GM12873 (cell line): ENCODE measurements at regions not wholly inside any gene's neighbourhood (a gene's known extent, or its start where the extent isn't known, plus 50 kb on each side); places are given as distances from the start of the nearest gene placed in this dataset.

Source experiments
- TF ChIP-seq, protein P1 (sequence below): IDR thresholded peaks from 2 replicates; pipeline ENCODE4 v1.5.1; 2012; ENCODE audit warnings: low read depth, mild to moderate bottlenecking, moderate library complexity, low read length, control low read depth; ENCODE audit not compliant: insufficient read depth; ENCODE audit errors: missing control alignments

DNA sequence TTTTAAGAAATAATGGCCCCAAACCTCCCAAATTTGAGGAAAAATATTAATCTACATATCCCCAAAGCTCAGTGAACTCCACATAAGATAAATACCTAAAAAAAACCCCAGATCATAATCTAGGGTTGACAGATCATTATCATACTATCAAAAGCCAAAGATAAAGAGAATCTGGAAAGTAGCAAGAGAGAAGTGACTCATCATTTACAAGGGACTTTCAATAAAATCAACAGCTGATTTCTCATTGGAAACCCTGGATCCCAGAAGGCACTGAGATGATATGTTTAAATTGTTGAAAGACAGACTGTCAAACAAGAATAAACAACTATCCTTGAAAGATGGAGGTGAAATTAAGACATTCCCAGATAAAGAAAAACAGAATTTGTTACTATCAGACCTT lies 199.3 kb downstream of the KCNRG start:
- TF ChIP-seq, protein P1, sequence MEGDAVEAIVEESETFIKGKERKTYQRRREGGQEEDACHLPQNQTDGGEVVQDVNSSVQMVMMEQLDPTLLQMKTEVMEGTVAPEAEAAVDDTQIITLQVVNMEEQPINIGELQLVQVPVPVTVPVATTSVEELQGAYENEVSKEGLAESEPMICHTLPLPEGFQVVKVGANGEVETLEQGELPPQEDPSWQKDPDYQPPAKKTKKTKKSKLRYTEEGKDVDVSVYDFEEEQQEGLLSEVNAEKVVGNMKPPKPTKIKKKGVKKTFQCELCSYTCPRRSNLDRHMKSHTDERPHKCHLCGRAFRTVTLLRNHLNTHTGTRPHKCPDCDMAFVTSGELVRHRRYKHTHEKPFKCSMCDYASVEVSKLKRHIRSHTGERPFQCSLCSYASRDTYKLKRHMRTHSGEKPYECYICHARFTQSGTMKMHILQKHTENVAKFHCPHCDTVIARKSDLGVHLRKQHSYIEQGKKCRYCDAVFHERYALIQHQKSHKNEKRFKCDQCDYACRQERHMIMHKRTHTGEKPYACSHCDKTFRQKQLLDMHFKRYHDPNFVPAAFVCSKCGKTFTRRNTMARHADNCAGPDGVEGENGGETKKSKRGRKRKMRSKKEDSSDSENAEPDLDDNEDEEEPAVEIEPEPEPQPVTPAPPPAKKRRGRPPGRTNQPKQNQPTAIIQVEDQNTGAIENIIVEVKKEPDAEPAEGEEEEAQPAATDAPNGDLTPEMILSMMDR = no peak

DNA sequence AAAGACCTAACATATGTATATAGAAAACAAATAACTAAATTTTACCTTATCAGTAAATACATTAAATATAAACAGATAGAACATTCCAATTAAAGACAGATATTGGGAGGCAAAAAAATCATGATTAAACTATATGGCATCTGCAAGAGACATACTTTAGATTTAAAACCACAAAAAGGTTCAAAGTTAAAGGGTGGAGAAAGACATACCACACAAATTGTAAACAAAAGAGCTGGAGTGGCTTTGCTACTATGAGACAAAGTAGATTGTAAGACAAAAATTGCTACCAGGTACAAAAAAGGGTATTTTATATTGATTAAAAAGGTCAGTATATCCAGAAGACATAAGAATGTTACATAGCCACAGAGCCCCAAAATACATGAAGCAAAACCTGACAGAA lies 200.2 kb downstream of the KCNRG start:
- TF ChIP-seq, protein P1 = no peak

DNA sequence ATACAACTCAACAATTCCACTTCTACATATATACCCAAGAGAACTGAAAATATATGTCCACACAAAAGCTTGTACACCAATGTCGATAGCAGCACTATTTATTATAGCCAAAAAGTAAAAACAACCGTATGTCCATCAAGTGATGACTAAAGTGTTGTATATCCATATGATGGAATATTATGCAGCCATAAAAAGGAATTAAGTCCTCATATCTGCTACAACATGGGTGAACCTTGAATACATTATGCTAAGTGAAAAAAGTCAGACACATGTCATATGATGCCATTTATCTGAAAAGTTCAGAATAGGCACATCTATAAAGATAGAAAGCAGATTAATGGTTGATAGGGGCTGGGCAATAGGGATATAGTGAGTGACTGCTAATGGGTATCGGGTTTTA lies 204.5 kb downstream of the KCNRG start:
- TF ChIP-seq, protein P1 = no peak

DNA sequence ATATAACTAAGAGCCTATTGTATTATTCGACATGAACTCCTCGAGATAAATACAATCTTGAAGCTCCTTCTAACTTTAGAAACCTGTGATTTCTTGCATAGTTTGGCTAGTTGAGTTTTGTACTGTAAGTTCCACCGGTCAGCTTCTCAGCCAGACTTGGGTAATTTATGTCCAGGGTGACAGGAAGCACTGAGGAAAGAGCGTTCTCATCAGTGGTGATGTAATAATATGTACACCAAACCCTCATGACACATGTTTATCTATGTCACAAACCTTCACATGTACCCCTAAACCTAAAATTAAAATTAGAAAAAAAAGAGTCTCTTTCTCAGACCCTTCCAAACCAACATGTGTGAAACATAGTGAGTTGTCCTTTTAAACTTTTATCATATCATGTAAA lies 205.7 kb downstream of the KCNRG start:
- TF ChIP-seq, protein P1 = no peak

DNA sequence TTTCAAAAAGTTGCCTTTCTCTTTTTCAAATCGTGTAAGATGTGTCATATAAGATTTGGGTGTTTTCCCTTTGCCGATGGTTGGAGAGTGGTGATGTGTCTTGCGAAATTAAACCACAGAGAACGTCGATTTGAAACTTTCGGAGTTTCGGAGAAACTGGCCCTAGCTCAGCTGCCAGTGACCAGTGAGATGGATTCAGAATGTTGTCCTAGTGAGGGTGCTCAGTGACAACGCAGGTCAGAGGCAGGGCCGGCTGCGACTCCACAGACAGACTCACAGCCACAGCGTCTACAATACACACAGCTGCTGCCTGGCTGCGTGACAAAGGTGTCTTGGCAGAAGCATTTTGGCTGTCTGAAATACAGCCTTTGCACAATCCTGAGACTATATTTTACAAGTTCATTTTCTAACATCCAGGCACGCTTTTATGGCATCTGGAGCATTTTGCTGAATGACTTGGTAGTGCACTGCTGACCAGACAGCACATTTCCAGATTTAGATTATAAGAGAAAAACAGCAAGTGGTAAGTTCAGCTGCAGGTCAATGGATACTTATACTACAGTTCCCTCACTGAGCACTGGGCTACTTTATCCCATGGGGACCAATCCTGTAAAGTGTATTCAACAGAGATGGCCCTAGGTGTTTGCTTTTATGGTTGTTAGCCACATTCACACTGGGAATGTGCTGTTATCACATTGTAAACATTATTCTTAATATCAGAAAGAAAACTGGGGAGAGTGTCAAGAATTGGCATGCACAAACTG lies 207.5 kb downstream of the KCNRG start:
- TF ChIP-seq, protein P1 = no peak

DNA sequence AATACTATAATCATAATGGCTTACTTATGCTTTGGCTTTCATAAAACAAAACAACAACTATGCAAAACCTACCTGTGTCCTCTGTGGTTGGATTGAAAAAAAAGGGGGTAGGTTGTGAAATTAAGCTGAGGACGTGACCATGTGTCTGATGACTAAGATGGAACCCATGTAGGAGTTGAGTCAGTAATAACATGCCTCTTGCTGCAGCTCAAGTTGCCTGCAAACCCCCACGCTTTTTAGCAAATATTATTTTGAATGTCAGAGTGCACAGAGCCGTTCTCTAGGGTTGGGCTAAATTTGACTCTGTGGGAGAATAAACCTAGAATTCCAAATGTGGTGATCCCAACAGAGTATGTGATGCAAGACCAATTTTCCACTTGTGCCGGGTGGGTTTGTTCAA lies 209.3 kb downstream of the KCNRG start:
- TF ChIP-seq, protein P1 = no peak

DNA sequence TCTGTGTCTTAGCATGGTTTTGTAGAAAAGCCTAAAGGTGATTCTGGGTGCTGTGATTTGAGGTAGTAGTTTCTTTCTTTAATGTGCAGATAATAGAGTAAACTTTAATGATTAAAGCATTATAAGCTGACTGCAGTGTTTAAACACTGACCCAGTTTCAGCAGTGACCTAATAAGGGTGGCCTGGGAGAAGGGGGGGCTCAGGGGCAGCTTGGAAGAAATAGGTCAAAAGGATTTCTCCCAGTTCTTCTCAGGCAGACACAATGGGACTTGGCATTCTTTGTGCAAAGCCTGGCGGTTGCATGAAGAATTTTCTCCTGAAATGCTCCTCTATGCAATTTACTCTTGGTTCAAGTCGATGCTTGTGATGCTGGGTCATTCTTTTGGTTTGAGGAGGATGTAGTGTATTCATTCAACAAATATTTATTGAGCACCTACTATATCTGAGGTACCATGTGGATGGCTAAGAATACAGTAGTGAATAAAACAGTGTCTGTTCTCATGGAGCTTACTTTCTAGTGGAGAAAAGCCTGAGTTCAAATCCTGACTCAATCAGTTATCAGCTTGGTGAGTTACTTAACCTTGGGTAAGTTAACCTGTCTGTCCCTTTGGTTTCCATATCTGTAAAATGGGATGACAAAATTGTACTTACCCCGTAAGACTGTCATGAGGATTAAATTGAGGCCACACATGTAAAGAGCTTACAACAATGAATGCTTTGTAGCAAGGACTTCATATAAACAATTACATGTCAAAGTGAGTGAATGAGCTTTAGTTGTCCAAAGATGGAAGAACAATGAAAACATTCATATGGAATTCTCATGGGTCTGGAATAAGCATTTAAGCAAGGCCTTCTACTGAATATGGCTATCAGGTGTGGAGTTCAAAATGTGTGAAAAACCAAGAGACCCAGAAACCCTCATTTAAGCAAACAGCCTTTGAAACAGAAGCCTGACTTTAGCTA lies 210.2 kb downstream of the KCNRG start:
- TF ChIP-seq, protein P1 = no peak
